KOPT-K1 (cell line): ENCODE measurements at regions not wholly inside any gene's neighbourhood (a gene's known extent, or its start where the extent isn't known, plus 50 kb on each side); places are given as distances from the start of the nearest gene placed in this dataset.
"Not testable (repeated sequence)": the region's sequence is repeated elsewhere in the genome, so short reads cannot be mapped to it uniquely, and the experiment has no call there.

ENCODE experiments used
- H3K27ac ChIP-seq: fragments of 200-600 bp; sonication (generic); 2 replicates; pipeline ENCODE4 v1.5.1; 2016; ENCODE audit warnings: antibody characterized with exemption, mild to moderate bottlenecking, low read depth, low read length; ENCODE audit not compliant: poor library complexity, severe bottlenecking
- H3K36me3 ChIP-seq: fragments of 200-600 bp; sonication (generic); 2 replicates; pipeline ENCODE4 v1.5.1; 2017; ENCODE audit warnings: antibody characterized with exemption, mild to moderate bottlenecking, low read length, moderate library complexity; ENCODE audit not compliant: insufficient read depth
- H3K9me3 ChIP-seq: fragments of 200-600 bp; sonication (generic); 2 replicates; pipeline ENCODE4 v1.5.1; 2017; ENCODE audit warnings: antibody characterized with exemption, low read length, mild to moderate bottlenecking; ENCODE audit not compliant: insufficient read depth, poor library complexity, severe bottlenecking

DNA sequence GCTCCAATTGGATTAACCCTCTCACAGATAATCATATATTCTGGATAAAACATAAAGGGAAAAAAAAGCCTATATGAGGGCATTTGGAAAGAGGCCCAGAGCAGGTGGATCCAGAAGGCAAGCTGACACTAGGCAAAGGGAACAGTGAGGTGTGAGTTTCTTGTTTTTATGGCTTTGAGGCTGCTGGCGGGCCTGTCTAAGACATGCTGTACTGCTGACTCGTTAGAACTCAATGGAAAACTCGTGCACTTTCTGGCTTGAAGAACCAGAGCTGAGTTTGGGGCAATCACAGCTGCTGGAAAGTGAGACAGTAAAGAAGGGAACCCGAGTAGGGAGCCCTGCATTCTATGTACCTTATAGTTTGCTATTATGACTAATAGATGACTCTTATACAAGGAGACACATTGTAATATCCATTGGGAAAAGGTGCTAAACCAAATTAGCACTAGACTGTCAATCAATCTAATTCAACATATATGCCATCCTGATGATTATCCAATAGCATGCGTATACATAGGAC lies 637.1 kb downstream of the GATA3 start:
- H3K36me3 ChIP-seq = no peaks in the 10 kb centered on the region
- H3K9me3 ChIP-seq = no peaks in the 10 kb centered on the region
- no peak overlapping the region for H3K27ac ChIP-seq

DNA sequence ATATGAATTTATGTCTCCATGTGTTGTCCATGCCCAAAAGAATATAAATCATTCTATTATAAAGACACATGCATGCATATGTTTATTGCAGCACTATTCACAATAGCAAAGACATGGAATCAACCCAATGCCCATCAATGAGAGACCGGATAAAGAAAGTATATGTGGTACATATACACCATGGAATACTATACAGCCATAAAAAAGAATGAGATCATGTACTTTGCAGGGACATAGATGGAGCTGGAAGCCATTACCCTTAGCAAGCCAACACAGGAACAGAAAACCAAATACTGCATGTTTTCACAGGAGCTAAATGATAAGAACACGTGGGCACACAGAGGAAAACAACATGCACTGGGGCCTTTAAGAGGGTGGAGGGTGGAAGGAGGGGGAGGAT lies 639.1 kb downstream of the GATA3 start:
- not testable (repeated sequence) for H3K36me3 ChIP-seq, H3K9me3 ChIP-seq

DNA sequence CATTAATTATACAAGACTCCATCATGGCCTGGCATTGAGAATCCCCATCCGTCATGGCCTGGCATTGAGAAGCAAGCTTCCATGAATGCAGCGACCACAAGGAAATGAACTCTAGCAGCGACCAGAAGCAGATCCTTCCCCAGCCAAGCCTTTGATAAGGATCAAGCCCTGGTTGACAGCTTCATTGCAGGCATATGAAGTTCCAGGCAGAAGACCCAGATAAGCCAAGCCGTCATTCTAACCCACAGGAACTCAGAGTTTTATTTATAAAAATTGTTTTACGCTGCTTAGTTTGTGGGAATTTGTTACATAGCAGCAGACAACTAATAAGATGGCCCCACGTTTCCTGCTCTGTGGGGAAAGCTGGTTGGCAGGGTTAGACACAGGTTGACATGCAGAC lies 642.3 kb downstream of the GATA3 start:
- H3K9me3 ChIP-seq = no peaks in the 10 kb centered on the region
- no peaks in the 10 kb centered on the region for H3K36me3 ChIP-seq
- H3K27ac ChIP-seq = no peak overlapping the region

More for the DNA sequence above, 639.1 kb downstream of the GATA3 start:
- not testable (repeated sequence) for H3K27ac ChIP-seq

DNA sequence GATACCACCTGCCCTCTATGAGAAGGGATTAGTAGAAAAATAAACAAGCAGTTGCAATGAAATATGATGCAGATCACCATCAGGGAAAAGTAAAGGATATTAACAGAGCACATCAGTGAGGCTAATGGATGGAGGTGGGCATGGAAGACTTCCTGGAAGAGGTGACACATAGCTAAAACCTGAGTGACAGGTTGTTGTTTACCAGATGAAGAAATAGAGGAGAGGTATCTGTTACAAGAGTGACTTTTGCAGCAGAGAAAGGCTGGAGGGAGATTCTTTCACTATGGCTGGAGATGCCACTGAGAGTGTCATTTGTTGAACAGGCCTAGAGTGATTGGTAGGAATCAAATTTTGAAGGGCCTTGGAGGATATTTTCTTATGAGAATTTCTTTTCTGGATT lies 646.2 kb downstream of the GATA3 start:
- no peaks in the 10 kb centered on the region for H3K36me3 ChIP-seq
- no peaks in the 10 kb centered on the region for H3K9me3 ChIP-seq
- H3K27ac ChIP-seq = no peak overlapping the region

DNA sequence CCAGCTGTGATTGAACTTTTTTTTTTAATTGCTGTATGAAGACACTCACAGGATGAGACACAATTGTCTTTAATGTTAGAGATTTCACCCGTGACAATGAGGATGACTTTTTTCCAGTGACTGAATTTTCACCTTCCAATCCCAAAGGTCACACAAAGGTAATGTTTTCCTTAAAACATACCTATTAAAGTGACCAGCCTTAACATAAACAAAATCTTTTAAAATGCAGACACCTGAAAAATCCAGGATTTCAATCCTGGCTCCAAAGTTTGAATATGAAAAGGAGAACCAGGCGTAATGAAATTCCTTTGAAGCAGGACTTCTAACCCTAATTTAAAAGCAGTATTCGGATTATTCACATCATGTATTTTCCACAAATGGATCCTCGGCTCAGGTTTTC lies 647.7 kb downstream of the GATA3 start:
- no peaks in the 10 kb centered on the region for H3K9me3 ChIP-seq
- no peak overlapping the region for H3K27ac ChIP-seq
- H3K36me3 ChIP-seq = no peaks in the 10 kb centered on the region

DNA sequence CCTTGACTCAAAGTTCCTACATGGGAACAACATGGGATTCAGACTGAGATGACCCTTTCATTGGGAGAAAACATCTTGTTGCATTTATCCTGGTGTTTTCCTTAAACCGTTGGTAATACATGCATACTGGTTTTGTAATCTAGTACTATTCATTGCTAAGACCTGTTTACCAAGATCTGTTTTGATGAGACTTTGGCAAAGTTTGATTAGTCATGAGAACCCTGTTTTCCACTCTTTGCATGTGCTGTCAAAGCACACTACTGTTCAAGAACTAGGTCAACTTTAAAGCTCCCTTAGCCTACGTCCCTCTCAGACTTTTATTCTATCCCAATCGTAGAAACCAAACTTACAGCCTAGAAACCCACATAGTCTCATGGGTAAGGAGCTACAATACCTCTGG lies 650.9 kb downstream of the GATA3 start:
- no peaks in the 10 kb centered on the region for H3K9me3 ChIP-seq
- H3K36me3 ChIP-seq = no peaks in the 10 kb centered on the region
- H3K27ac ChIP-seq = no peak overlapping the region

DNA sequence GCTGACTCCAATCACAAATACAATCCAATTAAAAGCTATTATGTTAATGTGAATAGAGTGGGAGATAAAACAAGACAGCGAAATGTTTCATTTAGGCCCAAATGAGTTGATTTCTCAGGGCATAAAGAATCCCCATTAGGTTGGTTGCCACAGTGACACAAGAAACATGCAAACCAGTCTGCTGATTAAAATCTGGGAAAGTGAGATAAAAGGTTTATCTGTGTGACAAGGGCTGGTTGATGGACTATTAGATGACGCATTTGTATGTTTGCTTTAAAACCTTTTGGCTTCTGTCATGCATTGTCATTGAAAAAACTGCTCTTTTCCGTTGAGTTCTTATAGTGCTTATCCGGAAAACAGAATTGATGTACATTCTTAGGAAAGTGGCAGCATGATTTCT lies 658.2 kb downstream of the GATA3 start:
- peaks cover 11% of the 10 kb centered on the region for H3K9me3 ChIP-seq
- no peak overlapping the region for H3K27ac ChIP-seq
- H3K36me3 ChIP-seq = no peaks in the 10 kb centered on the region

DNA sequence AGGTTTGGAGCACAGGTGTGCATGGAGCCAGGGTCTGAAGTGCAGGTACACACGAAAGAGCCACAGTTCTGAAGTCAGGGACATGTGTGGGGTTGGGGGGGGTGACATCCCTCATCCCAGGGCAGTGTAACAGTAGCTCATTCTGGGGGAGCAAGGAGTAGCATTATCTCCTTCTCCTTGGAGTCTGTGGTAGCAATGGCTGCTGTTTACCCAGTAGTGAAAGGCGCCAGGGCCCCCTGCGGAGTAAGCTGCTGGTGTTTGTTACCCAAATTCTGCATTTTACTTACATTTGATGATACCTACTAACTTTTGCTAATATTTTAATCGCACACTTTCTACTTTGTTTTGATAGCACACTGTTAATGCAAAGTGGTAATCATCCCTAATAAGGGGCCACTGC lies 665.5 kb downstream of the GATA3 start:
- H3K36me3 ChIP-seq = no peaks in the 10 kb centered on the region
- no peak overlapping the region for H3K27ac ChIP-seq
- peaks cover 31% of the 10 kb centered on the region for H3K9me3 ChIP-seq

DNA sequence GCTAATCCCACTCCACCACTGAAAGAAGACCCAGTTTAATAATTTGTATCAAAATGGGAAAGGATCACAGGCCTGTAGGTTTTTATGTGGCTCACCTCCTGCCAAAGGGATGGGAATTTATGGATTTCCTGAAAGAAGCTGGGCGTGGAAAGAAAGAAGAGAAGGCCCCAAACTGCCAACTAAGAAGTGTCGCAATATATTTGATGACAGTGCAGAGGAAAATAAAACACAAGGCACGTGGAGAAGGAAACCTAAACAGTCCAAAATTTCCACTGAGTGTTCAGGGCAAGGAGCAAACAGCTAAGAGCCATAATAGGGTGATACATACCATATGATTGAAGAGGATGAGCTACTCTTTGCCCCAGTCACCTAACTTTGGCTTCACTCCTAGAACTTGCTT lies 667.2 kb downstream of the GATA3 start:
- Histone ChIP-seq H3K9me3 (peaks cover 31% of the 10 kb centered on the region), H3K36me3 (no peaks in the 10 kb centered on the region), H3K27ac (no peak overlapping the region)

DNA sequence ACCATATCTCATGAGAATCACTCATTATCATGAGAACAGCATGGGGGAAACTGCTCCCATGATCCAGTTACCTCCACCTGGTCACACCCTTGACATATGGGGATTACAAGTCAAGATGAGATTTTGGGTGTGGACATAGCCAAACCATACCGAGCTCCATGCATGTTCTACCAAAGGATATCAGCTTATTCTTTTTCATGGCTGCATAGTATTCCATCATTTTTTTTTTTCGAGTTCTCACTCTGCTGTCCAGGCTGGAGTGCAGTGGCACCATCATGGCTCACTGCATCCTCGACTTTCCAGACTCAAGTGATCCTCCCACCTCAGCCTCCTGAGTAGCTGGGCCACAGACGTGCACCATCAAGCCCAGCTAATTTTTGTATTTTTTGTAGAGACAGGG lies 668.3 kb downstream of the GATA3 start:
- H3K27ac ChIP-seq = no peak overlapping the region
- H3K36me3 ChIP-seq = no peaks in the 10 kb centered on the region
- H3K9me3 ChIP-seq = peaks cover 25% of the 10 kb centered on the region

DNA sequence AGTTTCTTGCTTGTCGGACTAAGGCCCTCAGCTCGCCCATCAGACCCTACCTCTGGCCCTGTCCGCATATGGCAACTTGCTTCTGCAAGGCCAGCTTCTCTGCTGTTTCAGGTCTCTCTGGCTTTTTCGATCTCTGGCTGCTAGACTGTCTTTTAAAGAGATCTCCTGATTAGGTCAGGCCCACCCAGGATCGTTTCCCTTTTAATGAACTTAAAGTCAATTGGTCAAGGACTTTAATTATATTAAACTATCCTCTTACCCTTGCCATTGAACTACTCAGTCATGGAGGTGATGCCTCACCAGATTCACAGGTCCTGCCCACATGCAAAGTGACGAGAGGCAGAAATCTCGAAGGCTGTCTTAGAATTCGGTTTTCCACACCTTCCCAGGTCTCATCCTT lies 670.9 kb downstream of the GATA3 start:
- H3K27ac ChIP-seq = no peak overlapping the region
- no peaks in the 10 kb centered on the region for H3K36me3 ChIP-seq

DNA sequence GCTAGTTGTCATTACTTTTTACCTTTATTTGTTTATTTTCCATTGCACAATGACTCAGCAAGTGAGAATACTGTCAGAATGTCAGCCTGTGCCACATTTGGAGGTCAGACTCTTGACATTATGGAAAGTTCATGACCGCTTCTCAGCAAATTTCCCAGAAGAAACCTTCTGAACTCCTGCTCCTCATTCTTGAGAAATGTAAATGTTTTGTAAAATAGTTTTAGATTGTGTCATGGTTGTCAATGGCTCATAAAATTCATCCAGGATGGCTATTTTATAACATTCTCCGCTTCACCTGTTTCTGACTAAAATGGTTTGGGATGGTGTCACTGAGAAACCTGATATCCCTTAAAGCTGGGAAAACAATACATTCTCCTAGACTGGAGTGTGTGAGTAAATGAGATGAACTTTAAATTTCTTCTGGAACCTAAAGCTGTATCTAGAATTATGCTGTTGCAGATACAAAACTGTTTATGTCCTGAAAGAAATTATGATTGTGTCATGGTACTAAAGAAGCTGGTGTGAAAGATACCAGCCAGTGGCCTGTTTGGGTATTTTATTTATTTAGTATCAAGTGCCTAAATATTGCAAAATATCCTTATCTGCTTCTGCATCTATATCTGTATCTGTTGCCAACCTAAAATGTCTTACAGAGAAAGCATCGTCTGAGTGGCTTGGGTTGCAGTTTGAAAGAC lies 671.7 kb downstream of the GATA3 start:
- Histone ChIP-seq H3K9me3 (peaks cover 8% of the 10 kb centered on the region), H3K27ac (no peak overlapping the region), H3K36me3 (no peaks in the 10 kb centered on the region)

More for the DNA sequence above, 670.9 kb downstream of the GATA3 start:
- peaks cover 8% of the 10 kb centered on the region for H3K9me3 ChIP-seq

DNA sequence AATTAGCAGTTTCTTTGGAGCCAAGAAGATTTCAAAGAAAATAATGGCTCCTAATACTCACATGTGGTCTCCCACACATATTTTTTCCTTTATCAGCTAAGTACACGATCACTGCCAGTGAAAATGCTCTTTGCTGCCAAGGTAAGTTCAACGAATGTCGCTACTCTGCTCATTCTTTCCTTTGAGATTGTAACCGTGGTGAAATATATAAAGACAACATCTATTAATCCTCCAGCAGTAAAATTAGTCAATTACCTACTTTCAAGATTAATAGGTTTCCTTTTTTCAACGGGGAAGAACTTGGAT lies 672.2 kb downstream of the GATA3 start:
- Histone ChIP-seq H3K27ac (no peak overlapping the region), H3K9me3 (peaks cover 8% of the 10 kb centered on the region), H3K36me3 (no peaks in the 10 kb centered on the region)

DNA sequence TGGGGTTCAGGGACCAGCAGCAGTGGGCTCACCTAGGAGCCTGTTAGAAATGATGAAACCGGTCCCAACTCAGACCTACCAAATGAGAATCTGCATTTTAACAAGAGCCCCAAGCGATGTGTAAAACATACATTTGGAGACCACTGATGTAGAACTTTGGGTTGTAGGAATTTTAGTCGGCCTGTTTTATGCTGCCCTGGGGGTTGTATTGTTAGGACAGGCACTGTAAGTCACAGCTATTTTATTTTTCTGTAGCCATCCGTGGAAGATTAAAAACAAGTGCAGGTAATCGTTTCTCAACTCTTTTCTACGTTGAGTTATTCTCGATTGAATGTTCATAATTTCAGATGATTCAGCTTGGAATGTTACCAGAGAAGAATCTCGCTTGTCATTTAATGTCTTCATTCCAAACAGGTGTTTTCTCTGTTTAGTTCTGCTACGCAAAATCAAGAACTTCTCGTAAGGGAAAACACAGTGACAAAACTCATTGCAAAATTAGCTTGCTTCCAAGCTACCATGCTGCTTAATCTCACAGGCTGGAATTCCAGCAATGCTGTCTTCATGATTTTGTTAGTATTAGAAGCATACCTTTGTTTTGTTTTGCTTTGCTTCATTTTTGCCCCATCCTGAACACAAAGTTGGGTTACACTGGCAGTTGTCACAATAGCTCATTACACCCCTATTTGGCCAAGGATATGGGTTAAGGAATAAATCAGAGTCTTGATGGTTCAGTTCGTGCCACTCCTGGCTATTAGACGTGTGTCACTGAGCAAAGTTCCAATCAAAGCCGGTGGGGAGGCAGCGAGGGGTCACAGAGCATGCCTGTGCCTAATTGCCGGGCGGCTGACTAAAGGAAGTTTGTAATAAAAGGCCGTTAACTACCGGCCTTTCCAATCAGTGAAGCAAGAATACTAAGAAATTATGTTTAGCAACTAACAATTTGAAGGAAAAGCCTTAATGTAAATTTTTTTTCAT lies 676.9 kb downstream of the GATA3 start:
- no peaks in the 10 kb centered on the region for H3K9me3 ChIP-seq
- no peak overlapping the region for H3K27ac ChIP-seq
- no peaks in the 10 kb centered on the region for H3K36me3 ChIP-seq

DNA sequence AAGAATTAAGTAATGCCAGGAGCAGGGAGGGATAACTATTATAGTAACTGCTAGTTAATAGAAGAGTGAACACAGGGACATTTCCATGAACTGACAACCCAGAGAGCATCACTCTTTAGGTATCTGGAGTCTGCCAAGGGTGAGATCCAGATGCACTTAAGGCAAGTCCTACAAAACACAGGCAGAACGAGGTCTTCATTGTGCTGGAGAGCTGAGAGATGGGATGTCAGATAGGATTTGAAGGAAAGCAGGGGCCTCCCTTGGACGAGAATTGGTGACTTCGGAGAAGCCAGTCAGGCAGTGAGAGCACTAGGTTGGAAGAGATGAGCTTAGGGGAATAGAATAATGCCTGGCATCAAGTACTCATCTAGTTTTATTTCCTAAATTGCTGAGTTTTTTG lies 684.5 kb downstream of the GATA3 start:
- Histone ChIP-seq H3K36me3 (no peaks in the 10 kb centered on the region), H3K27ac (no peak overlapping the region), H3K9me3 (no peaks in the 10 kb centered on the region)
